Ramos (cell line): ENCODE measurements at regions not wholly inside any gene's neighbourhood (a gene's known extent, or its start where the extent isn't known, plus 50 kb on each side); places are given as distances from the start of the nearest gene placed in this dataset.

ENCODE experiments used
- in situ Hi-C: fragments of 300-500 bp; cut with MboI; formaldehyde crosslinking; loops from one replicate; pipeline ENCODE4 v1.14.3; 2022; ENCODE audit warnings: low sequenced_read_pairs; ENCODE audit not compliant: unreplicated experiment

DNA sequence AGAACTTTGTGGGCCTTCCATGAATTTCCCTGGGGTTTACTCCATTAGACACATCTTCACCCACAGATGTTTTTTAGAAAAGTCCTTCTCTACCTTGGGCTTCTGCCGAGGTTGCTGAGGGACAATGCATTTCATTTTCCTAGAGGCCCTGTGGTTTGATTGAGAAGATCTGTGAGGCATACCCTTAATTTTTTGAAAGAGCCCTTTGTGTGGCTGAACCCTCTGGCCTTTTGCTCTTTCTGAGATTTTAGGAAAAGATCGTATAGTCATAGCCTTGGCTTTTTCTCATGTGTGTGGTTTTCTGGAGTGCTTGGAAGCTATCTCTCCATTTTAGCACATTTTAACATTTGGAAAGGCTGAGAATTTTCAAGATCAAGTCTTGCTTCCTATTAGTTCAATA, 119.8 kb upstream of the LYZL1 start:
- in situ Hi-C loops = no loop called here

DNA sequence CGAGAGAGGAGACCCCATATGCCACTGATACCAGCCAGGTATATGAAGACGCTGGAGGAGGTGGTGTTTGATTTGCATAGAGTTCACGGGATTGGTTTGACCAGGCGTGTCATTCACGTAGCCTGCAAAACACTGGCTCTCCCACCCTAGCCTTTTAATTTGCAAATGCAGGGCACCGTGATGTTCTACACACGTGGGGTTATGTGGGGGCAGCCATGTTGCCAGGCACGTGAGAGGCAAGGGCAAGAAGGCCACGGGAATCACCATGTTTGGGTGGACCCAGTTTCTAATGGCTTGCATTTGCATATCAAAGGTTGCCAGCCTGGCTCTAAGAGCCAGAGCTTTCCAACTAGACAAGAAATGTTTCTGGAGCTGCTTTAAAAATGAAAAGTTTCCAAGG, 117.2 kb upstream of the LYZL1 start:
- in situ Hi-C loops = no loop called here

DNA sequence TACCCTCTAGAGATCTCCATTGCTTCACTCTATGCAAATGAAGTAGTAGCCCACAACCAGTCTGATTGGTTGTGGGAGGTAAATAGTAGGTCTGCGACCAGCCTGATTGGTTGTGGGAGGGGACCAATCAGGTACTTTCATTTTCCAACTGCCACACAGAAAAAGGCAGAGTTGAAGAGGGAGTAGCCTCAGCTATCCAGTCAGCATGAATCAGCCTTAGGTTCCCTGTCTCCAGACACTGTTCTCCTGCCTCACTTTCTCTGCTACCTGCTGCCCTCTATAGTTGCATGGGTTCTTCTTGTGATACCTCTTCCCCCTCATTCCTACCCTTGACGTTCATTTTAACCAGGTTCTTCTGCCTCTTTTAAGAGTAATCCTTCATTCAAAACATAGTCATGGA, 114.5 kb upstream of the LYZL1 start:
- in situ Hi-C loops = no loop called here

DNA sequence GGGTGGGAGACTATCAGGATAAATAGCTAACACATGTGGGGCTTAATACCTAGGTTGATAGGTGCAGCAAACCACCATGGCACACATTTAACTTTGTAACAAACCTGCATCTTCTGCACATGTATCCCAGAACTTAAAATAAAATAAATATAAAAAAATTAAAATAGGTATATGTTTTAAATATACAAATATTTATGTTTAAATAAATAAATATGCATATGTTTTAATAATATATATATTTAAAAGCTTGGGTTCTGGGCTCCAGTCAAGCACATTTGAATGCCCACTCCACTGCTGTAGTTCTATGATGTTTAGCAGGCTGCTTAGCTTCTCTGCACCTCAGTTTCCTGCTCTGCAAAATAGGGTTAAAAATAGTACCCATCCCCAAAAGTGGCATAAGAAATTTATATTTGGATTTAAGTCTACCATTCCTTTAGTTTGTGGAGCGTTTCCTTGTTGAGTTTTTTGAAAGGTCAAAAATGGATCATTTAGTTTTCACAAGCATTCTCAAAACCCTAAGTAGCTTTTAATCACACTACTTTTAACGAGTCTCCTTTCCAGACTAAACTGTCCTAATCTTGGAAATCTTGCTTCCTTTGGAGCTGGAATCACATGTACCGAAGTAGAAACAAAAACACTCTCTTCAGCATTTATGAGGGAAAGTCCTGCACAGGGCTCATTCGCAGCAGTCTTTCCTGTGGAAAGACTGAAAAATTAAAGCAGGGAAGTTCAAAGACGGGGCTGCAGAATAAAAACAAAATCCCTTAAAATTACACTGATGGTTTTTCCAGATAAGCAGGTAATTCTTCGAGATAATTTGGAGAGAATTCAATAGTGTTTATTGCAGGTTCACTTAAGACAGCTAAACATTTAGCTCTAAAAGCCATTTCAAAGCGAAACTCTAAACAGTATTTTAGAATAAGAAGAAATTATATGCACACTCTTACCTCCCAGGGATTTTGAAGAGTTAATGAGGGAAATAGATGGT, 111.7 kb upstream of the LYZL1 start:
- in situ Hi-C loops = no loop called here

DNA sequence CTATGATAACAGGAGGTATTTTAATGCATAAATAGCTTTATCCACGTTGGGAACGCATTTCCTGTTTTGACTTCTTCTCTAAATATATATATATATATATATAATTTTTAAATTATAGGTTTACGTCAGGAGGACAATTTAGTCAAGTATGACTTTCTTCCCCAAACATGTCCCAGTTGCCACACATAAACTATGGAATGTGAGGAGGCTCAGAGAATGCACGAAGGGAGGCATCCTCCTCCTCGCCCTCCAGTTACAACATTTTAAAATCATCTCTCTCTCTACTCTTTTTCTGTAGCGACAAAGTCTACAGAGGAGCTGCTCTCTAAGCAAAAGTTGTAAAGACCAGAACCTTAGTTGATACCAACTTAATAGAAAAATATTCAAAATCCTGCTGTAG, 106.9 kb upstream of the LYZL1 start:
- in situ Hi-C loops = no loop called here

DNA sequence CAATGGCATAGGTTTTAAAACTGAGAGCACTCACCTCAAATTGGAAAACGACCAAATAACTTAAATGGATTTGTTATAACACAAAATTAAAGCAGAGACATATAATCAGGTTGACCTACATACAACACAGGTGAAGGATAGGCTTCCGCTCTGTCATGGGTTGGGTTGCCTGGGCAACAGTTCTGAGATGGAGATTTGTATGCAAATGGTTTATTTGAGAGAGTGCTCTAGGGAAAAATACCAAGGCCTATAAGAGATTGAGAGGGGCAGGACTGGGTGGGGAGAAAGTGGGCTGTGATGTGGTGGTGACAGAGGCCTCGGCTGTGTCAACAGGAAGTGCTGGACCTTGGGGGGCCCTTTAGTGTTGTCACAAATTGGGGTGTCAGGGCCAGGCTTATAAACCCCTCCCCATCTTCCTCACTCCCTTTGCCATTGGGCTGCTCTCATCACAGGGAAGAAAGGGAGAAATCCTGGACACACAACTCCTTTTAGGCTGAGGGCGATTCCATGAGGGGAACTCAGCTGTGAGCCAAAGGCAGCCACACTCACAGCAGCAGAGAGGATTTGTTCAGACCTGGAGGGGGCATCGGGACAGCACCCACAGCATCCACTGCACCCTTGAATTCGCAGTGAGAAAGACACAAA, 105.4 kb upstream of the LYZL1 start:
- in situ Hi-C loops = no loop called here

DNA sequence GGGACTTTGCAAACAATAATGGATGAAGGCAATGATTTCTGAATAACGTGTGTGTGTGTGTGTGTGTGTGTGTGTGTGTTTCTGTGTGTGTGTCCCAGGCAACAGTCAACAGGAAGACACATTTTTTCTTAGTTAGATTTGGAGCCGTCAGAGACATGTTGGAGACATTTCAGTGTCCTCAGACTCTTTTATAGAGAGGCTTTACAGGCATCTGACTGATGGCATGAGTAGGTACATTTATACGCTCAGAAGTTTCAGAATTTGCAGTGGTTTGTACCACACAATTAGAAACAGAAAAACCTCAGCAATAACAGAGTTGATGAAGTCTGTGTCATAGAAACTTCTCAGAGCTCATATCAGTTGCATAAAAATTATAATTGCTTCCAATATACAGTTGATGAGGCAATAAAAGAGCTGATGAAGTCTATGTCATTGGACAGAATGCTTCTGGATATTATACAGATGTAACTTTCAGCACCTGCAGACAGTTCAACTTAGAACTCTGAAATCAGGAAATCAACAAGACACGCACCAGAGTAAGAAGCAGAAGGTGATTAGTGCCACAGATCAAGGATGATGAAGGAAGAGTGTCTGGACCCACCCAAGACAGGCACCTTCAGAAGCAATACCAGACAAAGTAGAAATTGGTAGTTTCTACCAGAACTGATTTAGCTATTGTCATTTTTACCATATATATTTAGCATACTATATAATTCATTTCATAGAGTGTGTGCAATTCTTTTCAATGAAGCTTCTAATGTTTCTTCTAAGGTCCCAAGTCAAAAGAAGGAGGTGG, 104.5 kb upstream of the LYZL1 start:
- in situ Hi-C loops = no loop called here

DNA sequence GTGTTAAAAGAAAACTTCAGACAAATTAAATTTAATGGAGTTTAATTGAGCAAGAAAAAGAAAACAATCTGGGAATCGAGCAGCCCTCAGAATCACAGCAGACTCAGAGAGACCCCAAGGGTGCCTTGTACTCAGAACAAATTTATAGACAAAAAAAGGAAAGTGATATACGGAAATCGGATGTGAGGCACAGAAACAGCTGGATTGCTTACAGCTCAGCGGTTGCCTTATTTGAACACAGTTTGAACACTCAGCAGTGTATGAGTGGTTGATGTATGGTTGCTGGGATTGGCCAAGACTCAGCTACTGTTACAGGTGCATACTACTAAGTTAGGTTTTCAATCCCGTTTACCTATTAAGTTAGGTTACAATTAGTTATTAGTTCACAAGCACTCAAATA, 103.8 kb upstream of the LYZL1 start:
- in situ Hi-C loops = no loop called here

DNA sequence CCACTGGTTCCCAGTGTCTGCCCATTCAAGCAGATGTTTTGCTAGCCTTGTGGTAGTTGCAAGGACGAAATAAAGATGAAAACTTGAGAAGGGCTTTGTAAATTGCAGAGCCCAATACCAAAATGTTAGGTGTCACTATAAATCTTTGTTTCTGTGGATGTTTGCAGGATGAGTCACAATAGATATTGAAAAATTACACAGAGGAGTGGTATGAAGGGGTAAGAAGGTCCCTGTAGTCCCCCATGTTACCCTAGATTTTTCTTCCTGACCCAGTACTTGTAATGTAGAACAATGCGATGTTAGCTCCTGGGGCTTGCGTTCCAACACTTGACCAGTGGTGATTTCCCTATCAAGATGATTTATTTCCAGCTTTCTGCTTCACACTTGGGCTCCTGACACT, 102.6 kb upstream of the LYZL1 start:
- in situ Hi-C loops = no loop called here

DNA sequence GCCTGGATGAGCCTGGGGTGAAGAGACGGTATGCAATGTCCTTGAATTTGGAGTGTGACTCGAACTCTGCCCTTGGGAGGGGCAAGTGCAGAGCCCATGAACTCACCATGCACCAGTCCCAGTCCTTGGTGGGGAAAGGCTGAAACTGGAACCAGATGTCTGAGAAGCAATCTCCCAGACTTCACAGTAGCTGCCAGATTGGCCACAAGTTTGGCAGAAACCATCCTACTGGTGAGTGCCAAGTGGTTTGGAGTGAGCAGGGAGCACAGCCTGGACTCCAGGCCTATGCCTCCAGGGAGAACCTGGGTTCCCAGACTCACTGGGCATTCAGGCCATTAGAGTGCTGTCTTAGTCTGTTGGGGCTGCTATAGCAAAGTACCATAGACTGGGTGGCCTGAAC, 99.6 kb upstream of the LYZL1 start:
- in situ Hi-C loops = no loop called here

DNA sequence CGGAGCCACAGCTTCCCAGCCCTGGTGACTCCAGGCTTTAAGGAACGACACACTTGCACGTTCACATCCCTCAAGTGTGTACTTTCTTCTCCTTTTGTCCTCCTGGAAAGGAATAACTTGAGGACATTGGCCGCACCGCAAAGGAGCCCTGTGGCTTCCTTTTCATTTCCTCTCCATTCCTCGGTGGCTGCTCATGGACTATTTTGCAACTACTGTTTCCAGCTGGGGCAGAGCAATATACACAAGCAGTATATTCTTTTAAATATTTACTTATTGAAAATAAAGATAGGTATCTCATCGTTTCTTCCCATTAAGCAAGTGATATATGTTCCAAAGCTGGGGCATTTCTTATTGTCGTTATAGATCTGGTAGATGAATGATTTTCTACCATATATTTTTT, 97.2 kb upstream of the LYZL1 start:
- in situ Hi-C loops = no loop called here

DNA sequence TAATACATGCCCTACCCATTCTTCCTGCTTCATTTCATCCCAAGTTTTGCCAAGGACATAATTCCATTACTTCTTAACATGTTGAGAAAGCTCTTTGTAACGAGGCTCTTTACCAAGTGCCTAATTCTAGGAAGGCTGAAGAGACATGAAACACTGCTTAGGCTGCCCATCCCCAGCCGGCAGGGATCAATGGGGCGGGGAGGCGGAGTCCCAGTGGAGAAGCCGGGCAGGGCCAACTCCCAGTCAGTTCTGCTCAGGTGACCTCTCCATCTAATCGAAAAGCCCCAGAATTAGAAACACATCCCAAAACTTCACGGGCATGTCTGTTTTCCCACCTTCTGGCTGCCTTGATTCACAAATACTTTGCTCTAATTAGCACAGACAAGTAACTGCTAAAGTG, 89.5 kb upstream of the LYZL1 start:
- in situ Hi-C loops = no loop called here

DNA sequence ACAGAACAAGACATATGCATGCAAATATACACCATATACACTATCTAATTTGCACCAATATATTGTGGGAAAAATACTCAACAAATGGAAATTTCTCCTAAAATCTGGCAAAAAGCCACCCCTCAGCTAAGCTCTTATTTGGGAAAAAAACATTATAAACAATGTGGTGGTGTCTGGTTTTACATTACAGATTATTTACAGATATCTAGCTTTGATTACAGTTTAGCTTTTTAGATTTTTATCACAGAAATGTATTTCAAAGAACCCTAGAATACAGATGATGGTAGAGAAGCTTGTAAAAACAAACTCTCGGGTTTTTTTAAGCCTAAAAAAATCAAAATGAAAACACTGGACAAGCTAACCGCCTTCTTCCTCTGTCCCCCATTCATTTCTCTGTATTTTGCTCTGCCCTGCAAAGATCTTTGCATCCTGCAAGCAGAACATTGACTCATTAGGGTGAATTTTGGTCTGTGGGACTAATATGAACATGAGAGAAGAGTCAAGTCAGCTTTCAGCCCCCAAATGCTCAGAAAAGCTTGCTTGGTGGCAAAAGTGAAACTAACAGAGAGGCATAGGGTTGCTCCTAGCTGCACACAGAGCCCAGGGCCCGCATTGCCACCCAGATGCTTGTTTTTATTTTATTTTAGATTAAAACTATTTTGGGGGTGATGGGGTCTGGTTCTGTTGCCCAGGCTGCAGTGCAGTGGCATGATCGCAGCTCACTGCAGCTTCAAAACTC, 88.8 kb upstream of the LYZL1 start:
- in situ Hi-C loops = no loop called here

DNA sequence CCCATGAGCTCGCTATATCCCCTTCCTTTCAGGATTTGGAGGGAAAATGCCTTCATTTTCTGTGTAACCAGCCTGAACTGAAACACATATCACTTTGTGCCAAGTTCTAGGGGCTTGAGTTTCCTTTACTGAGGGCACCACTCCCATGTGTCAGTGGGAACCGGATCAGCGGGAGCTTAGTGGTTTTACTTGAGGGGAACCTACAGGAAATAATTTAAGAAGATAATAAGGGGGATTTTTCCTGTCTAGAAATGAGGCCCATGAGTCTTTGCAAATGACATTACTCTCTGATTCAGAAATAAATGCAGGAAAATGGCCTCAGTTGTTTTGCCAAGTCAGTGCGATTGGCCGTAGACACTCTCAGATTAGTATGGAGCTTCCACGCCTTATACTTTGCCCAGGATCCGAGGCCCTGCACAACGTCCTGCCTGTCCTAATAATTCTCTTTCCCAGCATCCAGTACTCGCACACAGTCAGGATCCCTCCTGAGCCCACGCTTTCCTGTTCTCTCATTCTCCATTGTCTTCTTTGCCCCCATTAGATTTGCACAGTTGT, 86.4 kb upstream of the LYZL1 start:
- in situ Hi-C loops = no loop called here

DNA sequence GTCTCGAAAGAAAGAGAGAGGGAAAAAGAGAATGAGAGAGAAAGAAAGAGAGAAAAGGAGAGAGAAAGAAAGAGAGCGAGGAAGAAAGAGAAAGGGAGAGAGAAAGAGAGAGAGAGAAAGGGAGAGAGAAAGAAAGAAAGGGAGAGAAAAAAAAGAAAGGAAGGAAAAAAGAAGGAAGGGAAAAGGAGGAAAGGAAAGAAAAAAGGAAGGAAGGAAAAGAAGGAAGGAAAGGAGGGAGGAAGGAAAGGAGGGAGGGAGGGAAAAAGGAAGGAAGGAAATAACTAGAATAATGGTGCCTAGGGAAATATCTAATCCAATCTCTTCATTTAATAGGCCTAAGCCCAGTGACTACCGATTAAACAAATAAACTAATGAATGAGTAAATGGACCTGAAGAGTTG, 85.4 kb upstream of the LYZL1 start:
- in situ Hi-C loops = no loop called here

DNA sequence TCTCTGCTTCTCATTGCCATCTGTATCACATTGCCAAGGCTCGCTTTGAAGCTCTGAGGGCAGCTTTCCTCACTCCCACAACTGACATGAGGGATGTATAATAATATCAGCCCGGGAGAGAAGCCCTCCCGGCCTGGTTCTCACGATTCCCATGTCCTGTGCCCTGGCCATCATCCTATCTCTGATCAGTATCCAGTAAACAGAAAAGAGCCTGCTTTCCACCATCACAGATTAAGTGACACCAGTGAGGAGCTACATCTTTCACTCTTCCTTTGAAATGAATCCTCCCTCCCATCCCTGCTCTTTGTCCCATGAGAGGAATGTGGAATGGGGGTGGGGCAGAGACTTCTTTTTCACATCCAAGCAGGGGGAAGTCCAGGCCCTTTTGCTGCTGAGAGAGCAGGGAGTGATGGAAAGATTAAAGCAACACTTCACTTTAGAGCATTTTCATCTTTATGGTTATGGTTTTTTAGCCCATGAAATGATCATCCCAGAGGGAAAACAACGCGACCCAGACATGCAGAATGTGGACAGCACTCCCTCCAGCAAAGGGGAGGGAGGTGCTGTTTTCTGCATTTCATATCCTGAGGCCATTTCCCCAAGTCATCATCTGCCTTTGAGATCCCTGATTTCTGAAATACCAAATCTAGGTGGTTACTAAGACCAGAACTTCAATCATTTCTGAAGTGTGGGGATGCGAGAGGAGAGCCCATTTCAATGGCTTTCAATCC, 84.6 kb upstream of the LYZL1 start:
- in situ Hi-C loops = no loop called here

DNA sequence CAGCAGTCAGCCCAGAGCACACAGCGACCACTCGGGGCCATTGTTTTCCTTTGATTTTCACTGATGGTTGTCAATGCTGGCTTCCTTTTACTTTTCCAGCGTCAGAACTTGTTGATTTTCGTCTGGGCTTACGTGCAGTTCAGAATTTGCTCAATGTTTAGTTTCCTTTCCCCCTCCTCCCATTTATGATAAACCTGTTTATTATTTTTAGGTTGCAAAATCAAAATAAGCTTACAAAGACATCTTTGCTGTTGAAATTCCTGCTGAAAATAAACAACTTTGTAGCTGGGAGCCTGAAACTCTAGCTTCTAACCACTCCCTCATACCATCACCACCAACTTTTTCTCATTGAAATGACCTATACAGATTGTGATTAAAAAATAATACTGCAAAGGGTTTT, 83.1 kb upstream of the LYZL1 start:
- in situ Hi-C loops = no loop called here

DNA sequence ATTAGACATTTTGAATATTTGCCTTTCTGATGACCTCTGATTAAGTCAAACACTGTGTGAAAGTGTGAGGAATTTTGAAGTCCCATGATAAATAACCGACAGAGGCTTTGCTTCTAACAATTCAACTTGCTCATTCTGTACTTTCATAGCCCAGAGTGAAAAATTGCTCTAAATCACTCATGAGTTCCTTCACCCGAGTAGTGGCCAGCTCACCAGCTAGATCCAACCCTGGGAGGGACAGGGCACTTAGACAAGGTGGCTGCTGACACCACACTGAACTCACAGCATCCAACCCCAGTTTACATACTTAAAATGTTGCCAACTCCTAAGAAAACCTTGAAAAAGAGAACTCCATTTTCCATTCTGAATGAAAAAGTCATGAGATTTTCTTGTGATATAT, 80.0 kb upstream of the LYZL1 start:
- in situ Hi-C loops = no loop called here

DNA sequence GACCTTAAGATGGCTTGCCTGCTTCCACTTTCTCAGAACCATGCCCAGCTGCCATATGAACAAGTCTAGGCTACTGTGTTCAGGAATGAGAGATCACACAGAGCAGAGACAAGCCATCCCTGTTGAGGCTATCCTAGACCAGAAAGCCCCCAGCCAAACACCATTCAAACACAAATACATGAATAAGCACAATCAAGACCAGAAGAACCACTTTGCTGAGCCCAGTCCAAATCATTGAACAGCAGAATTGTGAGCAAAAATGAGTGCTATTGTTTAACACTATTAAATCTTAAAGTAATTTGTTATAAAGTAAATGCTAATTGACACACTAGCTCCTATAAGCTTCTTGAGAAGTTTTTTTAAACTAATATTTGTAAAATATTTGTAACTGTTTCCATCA, 79.0 kb upstream of the LYZL1 start:
- in situ Hi-C loops = no loop called here
